ENCODE measurements at regions not wholly inside any gene's neighbourhood (a gene's known extent, or its start where the extent isn't known, plus 50 kb on each side); places are given as distances from the start of the nearest gene placed in this dataset.

GRCh38 chr14:58717813-58718212 lies 80.1 kb downstream of the DACT1 start:
- intact Hi-C loops (cut with micrococcal nuclease): no loop called here
- no peak overlapping the region for H3K4me3 Mint-ChIP-seq

DNA sequence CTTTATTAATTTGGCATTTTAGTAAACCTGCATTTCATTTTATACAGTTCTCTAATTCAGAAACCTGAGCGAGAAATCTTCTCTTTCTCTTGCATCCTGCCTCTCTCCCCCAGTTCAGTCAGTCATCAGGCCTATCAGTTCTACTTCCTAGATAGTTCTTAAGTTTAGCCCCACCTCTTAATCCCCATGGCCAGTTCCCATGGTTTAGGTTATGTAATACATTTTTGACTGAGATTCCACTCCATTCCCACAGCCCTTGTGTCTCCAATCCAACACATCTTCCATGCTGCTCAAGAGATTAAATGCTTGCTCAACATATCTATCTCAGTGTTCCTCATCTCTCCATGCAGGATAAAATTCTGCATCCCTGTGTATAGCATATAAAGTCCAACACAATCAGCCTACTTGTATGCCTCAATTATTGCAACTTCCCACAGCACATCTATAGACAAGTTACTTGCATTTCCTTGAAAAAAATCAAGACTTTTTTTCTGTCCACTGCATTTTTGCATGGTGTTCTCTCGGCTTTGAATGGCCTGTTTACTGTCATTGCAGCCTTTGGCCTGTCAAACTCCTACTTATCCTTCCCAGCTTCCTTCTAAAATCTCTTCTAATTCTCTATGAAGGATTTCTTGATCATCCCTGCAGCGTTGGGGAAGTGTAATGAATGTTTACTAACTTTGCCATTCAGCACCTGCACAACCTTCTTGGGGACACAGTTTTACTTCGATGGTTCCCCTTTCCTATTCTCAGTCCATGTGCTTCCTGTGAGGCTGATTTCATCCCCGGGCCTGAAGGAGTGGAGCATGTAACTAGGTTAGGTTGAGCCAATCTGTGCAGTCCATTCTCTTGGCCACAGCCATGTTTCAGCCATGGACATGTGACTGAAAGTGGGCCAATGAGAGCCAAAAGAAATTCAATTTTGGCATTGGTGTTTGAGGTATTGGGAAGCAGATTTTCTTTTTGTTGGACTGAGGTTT lies 80.8 kb downstream of the DACT1 start:
- Mint-ChIP-seq H3K4me3 (no peak overlapping the region), H3K4me1 (peaks cover 4% of the 10 kb centered on the region), H3K36me3 (ENCODE audit: low read depth) (no peaks in the 10 kb centered on the region), H3K27me3 (no peaks in the 10 kb centered on the region), H3K9me3 (peaks cover 2% of the 10 kb centered on the region), H3K27ac (no peak overlapping the region)
- DNase-seq: no peak
- intact Hi-C loops (cut with micrococcal nuclease): no loop called here

More at GRCh38 chr14:58717813-58718212, 80.1 kb downstream of the DACT1 start:
- no peaks in the 10 kb centered on the region for H3K27me3 Mint-ChIP-seq
- DNase-seq: no peak
- no peak overlapping the region for H3K27ac Mint-ChIP-seq
- no peaks in the 10 kb centered on the region for H3K36me3 Mint-ChIP-seq (ENCODE audit: low read depth)
- peaks cover 2% of the 10 kb centered on the region for H3K9me3 Mint-ChIP-seq
- peaks cover 4% of the 10 kb centered on the region for H3K4me1 Mint-ChIP-seq

- H3K27ac Mint-ChIP-seq: no peak overlapping the region
- no peak overlapping the region for H3K4me3 Mint-ChIP-seq
- no peaks in the 10 kb centered on the region for H3K36me3 Mint-ChIP-seq (ENCODE audit: low read depth)
- intact Hi-C loops (cut with micrococcal nuclease): no loop called here
- DNase-seq: no peak
- no peaks in the 10 kb centered on the region for H3K27me3 Mint-ChIP-seq
- H3K9me3 Mint-ChIP-seq: peaks cover 9% of the 10 kb centered on the region
- peaks cover 4% of the 10 kb centered on the region for H3K4me1 Mint-ChIP-seq
Measured at GRCh38 chr14:58721723-58722122, 84.0 kb downstream of the DACT1 start.

DNA sequence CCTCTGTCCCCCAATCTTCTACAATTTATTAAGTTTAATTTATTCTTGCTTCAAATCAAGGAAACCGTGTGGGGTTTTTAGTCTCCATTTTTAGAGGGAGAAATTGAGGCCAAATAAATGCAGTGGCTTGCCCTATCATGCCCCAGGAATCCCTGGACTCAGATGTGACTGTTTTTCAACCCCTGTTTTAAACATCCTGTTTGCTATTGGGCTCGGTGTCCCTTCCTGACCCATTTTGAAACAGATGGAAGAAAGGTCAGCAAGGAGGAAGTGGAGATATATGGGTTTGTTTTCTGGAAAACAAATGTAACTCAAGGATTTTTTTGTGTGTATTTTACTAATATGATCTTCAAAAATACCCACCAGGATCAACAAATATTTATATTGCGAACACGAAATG lies 84.7 kb downstream of the DACT1 start:
- Mint-ChIP-seq H3K9me3 (peaks cover 6% of the 10 kb centered on the region), H3K27ac (no peak overlapping the region), H3K4me3 (no peak overlapping the region), H3K27me3 (no peaks in the 10 kb centered on the region), H3K36me3 (ENCODE audit: low read depth) (no peaks in the 10 kb centered on the region), H3K4me1 (peaks cover 4% of the 10 kb centered on the region)
- intact Hi-C loops (cut with micrococcal nuclease): no loop called here
- no peak for DNase-seq

DNA sequence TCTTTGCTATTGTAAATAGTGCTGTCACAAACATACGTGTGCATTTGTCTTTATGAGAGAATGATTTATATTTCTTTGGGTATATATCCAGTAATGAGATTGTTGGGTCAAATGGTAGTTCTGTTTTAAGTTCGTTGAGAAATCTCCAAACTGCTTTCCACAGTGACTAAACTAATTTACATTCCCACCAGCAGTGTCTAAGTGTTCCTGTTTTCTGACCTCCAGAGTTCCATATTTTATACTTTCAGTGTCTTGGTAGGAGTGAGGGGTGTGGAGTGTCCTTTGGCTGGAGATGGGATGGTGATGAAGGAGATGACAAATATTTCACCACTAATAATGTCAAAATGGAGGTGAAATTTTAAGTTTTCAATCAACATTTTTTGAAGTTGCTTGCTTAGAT lies 86.4 kb downstream of the DACT1 start:
- no peak for DNase-seq
- peaks cover 4% of the 10 kb centered on the region for H3K4me1 Mint-ChIP-seq
- H3K27ac Mint-ChIP-seq: no peak overlapping the region
- H3K36me3 Mint-ChIP-seq (ENCODE audit: low read depth): no peaks in the 10 kb centered on the region
- no peaks in the 10 kb centered on the region for H3K27me3 Mint-ChIP-seq
- intact Hi-C loops (cut with micrococcal nuclease): no loop called here
- peaks cover 6% of the 10 kb centered on the region for H3K9me3 Mint-ChIP-seq
- H3K4me3 Mint-ChIP-seq: no peak overlapping the region

GRCh38 chr14:58724702-58725101 lies 86.9 kb downstream of the DACT1 start:
- intact Hi-C loops (cut with micrococcal nuclease): no loop called here
- peaks cover 6% of the 10 kb centered on the region for H3K9me3 Mint-ChIP-seq

GRCh38 chr14:58725226-58725625 lies 87.5 kb downstream of the DACT1 start:
- Mint-ChIP-seq H3K4me3 (no peak overlapping the region), H3K27me3 (no peaks in the 10 kb centered on the region), H3K4me1 (peaks cover 4% of the 10 kb centered on the region), H3K27ac (no peak overlapping the region), H3K9me3 (peaks cover 6% of the 10 kb centered on the region), H3K36me3 (ENCODE audit: low read depth) (no peaks in the 10 kb centered on the region)
- DNase-seq: no peak
- intact Hi-C loops (cut with micrococcal nuclease): no loop called here

More at GRCh38 chr14:58724702-58725101, 86.9 kb downstream of the DACT1 start:
- Mint-ChIP-seq H3K27me3 (no peaks in the 10 kb centered on the region), H3K36me3 (ENCODE audit: low read depth) (no peaks in the 10 kb centered on the region), H3K4me1 (peaks cover 4% of the 10 kb centered on the region), H3K27ac (no peak overlapping the region), H3K4me3 (no peak overlapping the region)
- no peak for DNase-seq

DNA sequence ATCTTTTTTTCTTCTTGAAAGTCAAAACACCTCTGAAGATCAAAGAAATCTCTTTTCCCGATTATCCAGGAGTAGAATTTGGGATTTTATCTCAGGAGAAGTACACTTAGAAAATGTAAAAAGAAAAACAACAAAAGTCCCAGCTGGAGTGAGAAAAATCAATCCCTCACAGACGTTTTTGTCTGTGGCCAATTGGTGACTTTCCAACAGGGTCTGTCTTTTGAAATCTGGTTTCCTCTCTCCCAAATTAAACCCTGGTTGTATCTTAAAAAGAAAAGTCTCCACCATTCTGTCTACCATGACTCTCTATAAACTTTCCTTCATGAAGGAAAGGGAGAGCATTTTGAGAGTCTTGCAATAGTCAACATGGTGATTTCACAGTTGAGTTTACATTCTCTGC lies 88.1 kb downstream of the DACT1 start:
- DNase-seq: no peak
- intact Hi-C loops (cut with micrococcal nuclease): no loop called here
- Mint-ChIP-seq H3K9me3 (peaks cover 6% of the 10 kb centered on the region), H3K4me3 (no peak overlapping the region), H3K27ac (no peak overlapping the region), H3K4me1 (peaks cover 4% of the 10 kb centered on the region), H3K27me3 (peaks cover 2% of the 10 kb centered on the region), H3K36me3 (ENCODE audit: low read depth) (no peaks in the 10 kb centered on the region)

GRCh38 chr14:58730792-58731464 lies 93.2 kb downstream of the DACT1 start:
- H3K4me3 Mint-ChIP-seq: no peak overlapping the region
- no peaks in the 10 kb centered on the region for H3K36me3 Mint-ChIP-seq (ENCODE audit: low read depth)
- H3K4me1 Mint-ChIP-seq: peaks cover 8% of the 10 kb centered on the region
- H3K9me3 Mint-ChIP-seq: no peaks in the 10 kb centered on the region
- no peak overlapping the region for H3K27ac Mint-ChIP-seq
- intact Hi-C loops (cut with micrococcal nuclease): no loop called here
- peaks cover 4% of the 10 kb centered on the region for H3K27me3 Mint-ChIP-seq
- no peak for DNase-seq

- H3K27ac Mint-ChIP-seq: no peak overlapping the region
- no peak overlapping the region for H3K4me3 Mint-ChIP-seq
- H3K27me3 Mint-ChIP-seq: peaks cover 4% of the 10 kb centered on the region
- H3K4me1 Mint-ChIP-seq: peaks cover 8% of the 10 kb centered on the region
- DNase-seq: no peak
- H3K36me3 Mint-ChIP-seq (ENCODE audit: low read depth): no peaks in the 10 kb centered on the region
- intact Hi-C loops (cut with micrococcal nuclease): loop anchor here (2.0 kb wide), 1 partner anchor 17 kb away; no protein-coding TSS in a partner anchor
- no peaks in the 10 kb centered on the region for H3K9me3 Mint-ChIP-seq
Measured at GRCh38 chr14:58731465-58732293, 93.9 kb downstream of the DACT1 start.

- Mint-ChIP-seq H3K27ac (no peak overlapping the region), H3K9me3 (no peaks in the 10 kb centered on the region), H3K4me3 (no peak overlapping the region), H3K4me1 (peaks cover 8% of the 10 kb centered on the region), H3K27me3 (peaks cover 4% of the 10 kb centered on the region), H3K36me3 (ENCODE audit: low read depth) (no peaks in the 10 kb centered on the region)
- no peak for DNase-seq
- intact Hi-C loops (cut with micrococcal nuclease): loop anchor here (2.0 kb wide), 1 partner anchor 16 kb away; no protein-coding TSS in a partner anchor
Measured at GRCh38 chr14:58732387-58732786, 94.6 kb downstream of the DACT1 start.

- Mint-ChIP-seq H3K36me3 (ENCODE audit: low read depth) (no peaks in the 10 kb centered on the region), H3K4me3 (no peak overlapping the region), H3K27me3 (peaks cover 4% of the 10 kb centered on the region), H3K27ac (peak overlapping the region; percentile 74), H3K9me3 (no peaks in the 10 kb centered on the region), H3K4me1 (peaks cover 8% of the 10 kb centered on the region)
- DNase-seq: no peak
- intact Hi-C loops (cut with micrococcal nuclease): loop anchor here (2.0 kb wide), 1 partner anchor 15 kb away; no protein-coding TSS in a partner anchor
Measured at GRCh38 chr14:58733451-58734208, 95.9 kb downstream of the DACT1 start.

DNA sequence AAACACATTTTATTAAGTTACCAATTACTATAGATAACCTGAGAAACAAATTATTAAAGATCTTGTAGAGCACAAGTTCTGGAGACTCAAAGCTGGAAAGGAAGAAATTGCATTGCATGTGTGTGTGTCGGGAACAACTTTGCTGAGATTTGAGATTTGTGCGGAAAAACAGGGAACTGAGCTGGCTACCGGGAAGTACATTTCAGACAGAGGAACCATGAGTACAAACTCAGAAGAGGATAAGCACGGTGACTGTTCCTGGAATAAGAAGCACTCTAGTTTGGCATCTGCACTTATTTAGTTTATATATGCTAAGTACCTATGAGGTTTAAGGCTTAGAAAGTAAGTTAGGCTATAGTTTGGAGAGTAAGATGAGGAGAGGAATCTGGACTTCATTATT lies 97.8 kb downstream of the DACT1 start:
- H3K4me1 Mint-ChIP-seq: peaks cover 8% of the 10 kb centered on the region

More for the DNA sequence above, 97.8 kb downstream of the DACT1 start:
- Mint-ChIP-seq H3K36me3 (ENCODE audit: low read depth) (no peaks in the 10 kb centered on the region), H3K27me3 (peaks cover 8% of the 10 kb centered on the region), H3K9me3 (no peaks in the 10 kb centered on the region), H3K4me3 (no peak overlapping the region), H3K27ac (no peak overlapping the region)
- DNase-seq: no peak
- intact Hi-C loops (cut with micrococcal nuclease): no loop called here

All from activated CD4-positive, alpha-beta T cell treated with anti-CD3 and anti-CD28 coated beads, Interleukin-2, amount 10 ng/mL, durations not matched to agents 24 days and 14 days (primary cell).